ENCODE measurements at regions not wholly inside any gene's neighbourhood (a gene's known extent, or its start where the extent isn't known, plus 50 kb on each side); places are given as distances from the start of the nearest gene placed in this dataset.

GRCh38 chr3:15969874-15970640 lies 172.3 kb upstream of the ANKRD28 start:
- H3K27me3 ChIP-seq (ENCODE audit: insufficient read depth, insufficient read length), result no peaks in the 10 kb centered on the region
- H3K9ac ChIP-seq (ENCODE audit: insufficient read length, low read depth), result no peak overlapping the region
- no peaks in the 10 kb centered on the region for H3K4me1 ChIP-seq (ENCODE audit: insufficient read depth, insufficient read length)
- no peaks in the 10 kb centered on the region for H3K9me3 ChIP-seq (ENCODE audit: insufficient read depth, low read length)
- no peak overlapping the region for H3K4me3 ChIP-seq (ENCODE audit: insufficient read length, low read depth)
- no peak for TF ChIP-seq ZNF274 (IDR thresholded peaks at IDR 0.05; ENCODE audit: low read depth, low read length)
- no peak for TF ChIP-seq SUZ12 (IDR thresholded peaks at IDR 0.05; ENCODE audit: extremely low read depth, insufficient read depth, insufficient read length)
- TF ChIP-seq YY1 (IDR thresholded peaks at IDR 0.05; ENCODE audit: insufficient read depth, insufficient read length), result no peak
- no peak for DNase-seq (ENCODE audit: low read depth, low spot score)
- H3K36me3 ChIP-seq (ENCODE audit: insufficient read depth, insufficient read length, low read length), result no peaks in the 10 kb centered on the region

DNA sequence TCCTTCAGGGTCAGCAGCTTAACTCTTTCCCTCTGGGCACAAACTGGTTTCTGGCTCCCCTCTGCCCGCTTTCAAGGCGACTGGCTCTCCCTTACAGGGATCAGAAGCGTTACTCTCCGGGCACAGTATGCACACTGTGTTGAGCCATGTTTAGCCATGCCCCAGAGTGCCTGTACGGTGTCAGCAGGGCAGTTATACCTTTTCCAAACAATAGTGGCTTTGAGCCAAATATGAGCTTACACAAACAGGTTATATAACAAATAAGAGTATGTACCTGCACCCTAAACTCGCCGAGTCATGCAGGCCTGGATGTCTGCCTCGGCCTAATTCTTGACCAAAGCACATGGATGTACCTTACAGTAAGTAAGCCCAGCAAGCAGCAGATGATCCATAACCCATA lies 175.6 kb upstream of the ANKRD28 start:
- no peaks in the 10 kb centered on the region for H3K4me1 ChIP-seq (ENCODE audit: insufficient read depth, insufficient read length)
- no peak overlapping the region for H3K9ac ChIP-seq (ENCODE audit: insufficient read length, low read depth)
- TF ChIP-seq ZNF274 (IDR thresholded peaks at IDR 0.05; ENCODE audit: low read depth, low read length) (no peak), SUZ12 (IDR thresholded peaks at IDR 0.05; ENCODE audit: extremely low read depth, insufficient read depth, insufficient read length) (no peak), YY1 (IDR thresholded peaks at IDR 0.05; ENCODE audit: insufficient read depth, insufficient read length) (no peak)
- DNase-seq (ENCODE audit: low read depth, low spot score), result no peak
- H3K9me3 ChIP-seq (ENCODE audit: insufficient read depth, low read length), result no peaks in the 10 kb centered on the region
- no peak overlapping the region for H3K4me3 ChIP-seq (ENCODE audit: insufficient read length, low read depth)
- no peaks in the 10 kb centered on the region for H3K27me3 ChIP-seq (ENCODE audit: insufficient read depth, insufficient read length)
- no peaks in the 10 kb centered on the region for H3K36me3 ChIP-seq (ENCODE audit: insufficient read depth, insufficient read length, low read length)

DNA sequence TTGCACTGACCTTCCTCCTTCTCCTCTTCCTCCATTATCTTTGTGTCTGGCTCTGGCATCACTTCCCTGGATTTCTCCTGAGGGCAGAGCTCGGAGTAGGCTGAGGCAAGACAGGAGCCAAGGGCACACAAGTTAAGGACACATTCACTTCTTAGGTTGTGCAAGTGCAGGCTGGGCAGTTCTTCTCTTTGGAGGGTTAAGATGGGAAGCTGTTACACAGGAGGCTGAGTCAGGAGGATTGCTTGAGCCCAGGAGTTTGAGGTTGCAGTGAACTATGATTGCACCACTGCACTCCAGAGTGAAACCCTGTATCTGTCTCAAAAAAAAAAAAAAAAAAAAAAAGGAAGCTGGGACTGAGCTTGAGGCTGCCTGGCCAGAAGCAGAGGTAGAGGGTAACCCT lies 176.2 kb upstream of the ANKRD28 start:
- Histone ChIP-seq H3K27me3 (ENCODE audit: insufficient read depth, insufficient read length) (no peaks in the 10 kb centered on the region), H3K4me1 (ENCODE audit: insufficient read depth, insufficient read length) (no peaks in the 10 kb centered on the region), H3K4me3 (ENCODE audit: insufficient read length, low read depth) (no peak overlapping the region), H3K9me3 (ENCODE audit: insufficient read depth, low read length) (no peaks in the 10 kb centered on the region), H3K9ac (ENCODE audit: insufficient read length, low read depth) (no peak overlapping the region), H3K36me3 (ENCODE audit: insufficient read depth, insufficient read length, low read length) (no peaks in the 10 kb centered on the region)
- TF ChIP-seq ZNF274 (IDR thresholded peaks at IDR 0.05; ENCODE audit: low read depth, low read length) (no peak), SUZ12 (IDR thresholded peaks at IDR 0.05; ENCODE audit: extremely low read depth, insufficient read depth, insufficient read length) (no peak), YY1 (IDR thresholded peaks at IDR 0.05; ENCODE audit: insufficient read depth, insufficient read length) (no peak)
- no peak for DNase-seq (ENCODE audit: low read depth, low spot score)

- Histone ChIP-seq H3K27me3 (ENCODE audit: insufficient read depth, insufficient read length) (no peaks in the 10 kb centered on the region), H3K36me3 (ENCODE audit: insufficient read depth, insufficient read length, low read length) (no peaks in the 10 kb centered on the region), H3K9ac (ENCODE audit: insufficient read length, low read depth) (no peak overlapping the region), H3K9me3 (ENCODE audit: insufficient read depth, low read length) (0 out of 2 replicates have a peak, but pooled peaks cover 4% of the 10 kb centered on the region), H3K4me1 (ENCODE audit: insufficient read depth, insufficient read length) (no peaks in the 10 kb centered on the region), H3K4me3 (ENCODE audit: insufficient read length, low read depth) (no peak overlapping the region)
- no peak for TF ChIP-seq ZNF274 (IDR thresholded peaks at IDR 0.05; ENCODE audit: low read depth, low read length)
- no peak for TF ChIP-seq SUZ12 (IDR thresholded peaks at IDR 0.05; ENCODE audit: extremely low read depth, insufficient read depth, insufficient read length)
- TF ChIP-seq YY1 (IDR thresholded peaks at IDR 0.05; ENCODE audit: insufficient read depth, insufficient read length), result no peak
- DNase-seq (ENCODE audit: low read depth, low spot score), result peak; percentile 48
Measured at GRCh38 chr3:15974647-15975046, 176.9 kb upstream of the ANKRD28 start.

DNA sequence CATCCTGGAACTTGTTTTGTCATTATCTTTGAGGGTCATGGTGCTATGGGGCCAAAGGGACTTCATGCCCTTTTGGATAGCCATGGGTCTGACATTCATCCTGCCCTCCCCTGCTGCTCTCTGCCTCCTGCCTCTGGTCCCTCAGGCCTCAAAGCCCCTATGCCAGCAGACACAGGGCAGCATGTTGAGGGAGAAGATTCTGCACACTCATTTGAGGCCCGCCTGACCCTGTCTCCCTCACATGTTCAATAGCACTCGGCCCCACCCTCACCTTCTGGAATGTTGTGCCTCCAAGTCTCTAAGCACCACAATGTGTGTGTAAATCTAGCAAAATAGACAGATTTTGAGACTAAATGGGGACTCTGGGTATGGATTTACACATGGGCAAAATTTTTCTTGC lies 178.7 kb upstream of the ANKRD28 start:
- no peaks in the 10 kb centered on the region for H3K4me1 ChIP-seq (ENCODE audit: insufficient read depth, insufficient read length)
- H3K36me3 ChIP-seq (ENCODE audit: insufficient read depth, insufficient read length, low read length), result no peaks in the 10 kb centered on the region
- no peak overlapping the region for H3K9ac ChIP-seq (ENCODE audit: insufficient read length, low read depth)
- no peak for TF ChIP-seq YY1 (IDR thresholded peaks at IDR 0.05; ENCODE audit: insufficient read depth, insufficient read length)
- TF ChIP-seq SUZ12 (IDR thresholded peaks at IDR 0.05; ENCODE audit: extremely low read depth, insufficient read depth, insufficient read length), result no peak
- TF ChIP-seq ZNF274 (IDR thresholded peaks at IDR 0.05; ENCODE audit: low read depth, low read length), result no peak
- no peaks in the 10 kb centered on the region for H3K27me3 ChIP-seq (ENCODE audit: insufficient read depth, insufficient read length)
- DNase-seq (ENCODE audit: low read depth, low spot score), result no peak
- H3K9me3 ChIP-seq (ENCODE audit: insufficient read depth, low read length), result 0 out of 2 replicates have a peak, but pooled peaks cover 4% of the 10 kb centered on the region
- H3K4me3 ChIP-seq (ENCODE audit: insufficient read length, low read depth), result no peak overlapping the region

DNA sequence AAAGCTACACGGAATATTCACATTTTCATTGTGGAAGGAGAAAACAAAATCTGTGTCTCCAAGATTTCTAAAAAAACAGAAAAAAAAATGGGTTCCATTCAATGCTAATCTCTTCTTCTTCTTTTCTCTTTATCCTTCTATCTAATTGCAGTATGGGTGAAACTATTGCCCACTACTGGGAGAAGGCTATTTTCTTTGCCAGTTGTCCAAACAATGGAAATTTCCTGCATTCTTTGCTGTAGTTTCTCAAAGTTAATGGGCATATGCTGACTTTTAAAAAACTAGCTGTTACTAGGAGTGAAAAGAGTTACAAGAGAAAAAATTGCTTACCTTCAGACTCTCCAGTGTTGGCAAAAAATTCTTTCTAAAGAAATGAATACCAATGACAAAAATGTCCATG lies 179.3 kb upstream of the ANKRD28 start:
- no peak for TF ChIP-seq ZNF274 (IDR thresholded peaks at IDR 0.05; ENCODE audit: low read depth, low read length)
- TF ChIP-seq YY1 (IDR thresholded peaks at IDR 0.05; ENCODE audit: insufficient read depth, insufficient read length), result no peak
- no peak for TF ChIP-seq SUZ12 (IDR thresholded peaks at IDR 0.05; ENCODE audit: extremely low read depth, insufficient read depth, insufficient read length)
- H3K36me3 ChIP-seq (ENCODE audit: insufficient read depth, insufficient read length, low read length), result no peaks in the 10 kb centered on the region
- no peaks in the 10 kb centered on the region for H3K4me1 ChIP-seq (ENCODE audit: insufficient read depth, insufficient read length)
- no peak for DNase-seq (ENCODE audit: low read depth, low spot score)
- H3K4me3 ChIP-seq (ENCODE audit: insufficient read length, low read depth), result no peak overlapping the region
- 0 out of 2 replicates have a peak, but pooled peaks cover 4% of the 10 kb centered on the region for H3K9me3 ChIP-seq (ENCODE audit: insufficient read depth, low read length)
- H3K27me3 ChIP-seq (ENCODE audit: insufficient read depth, insufficient read length), result no peaks in the 10 kb centered on the region
- H3K9ac ChIP-seq (ENCODE audit: insufficient read length, low read depth), result no peak overlapping the region

DNA sequence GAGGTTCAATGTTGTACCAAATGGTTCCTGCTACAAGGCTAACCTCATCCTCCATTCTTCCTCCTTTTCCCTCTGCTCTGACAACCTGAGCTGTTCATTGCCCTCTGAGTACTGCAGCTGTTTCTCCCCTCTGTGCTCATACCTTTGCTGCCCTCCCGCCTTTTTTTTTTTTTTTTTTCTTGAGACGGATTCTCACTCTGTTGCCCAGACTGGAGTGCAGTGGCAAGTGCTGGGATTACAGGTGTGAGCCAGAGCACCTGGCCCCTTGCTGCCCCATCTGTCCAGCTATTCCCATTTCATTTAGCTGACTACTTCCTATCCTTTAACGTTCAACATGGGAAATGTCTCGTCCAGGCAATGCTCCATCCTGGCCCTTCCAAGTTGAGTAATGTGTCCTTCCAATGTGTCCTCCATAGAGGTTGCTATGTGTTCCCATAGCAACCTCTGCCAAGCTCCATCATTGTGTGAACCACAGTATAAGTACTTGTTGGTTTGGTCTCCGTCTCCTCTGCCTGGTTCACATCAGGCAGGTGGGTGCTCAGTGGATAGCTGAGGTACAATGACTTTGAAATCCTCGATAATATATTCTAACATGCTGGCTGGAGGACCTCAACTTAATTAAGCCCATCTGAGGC lies 179.9 kb upstream of the ANKRD28 start:
- Histone ChIP-seq H3K36me3 (ENCODE audit: insufficient read depth, insufficient read length, low read length) (no peaks in the 10 kb centered on the region), H3K4me1 (ENCODE audit: insufficient read depth, insufficient read length) (no peaks in the 10 kb centered on the region), H3K4me3 (ENCODE audit: insufficient read length, low read depth) (no peak overlapping the region), H3K27me3 (ENCODE audit: insufficient read depth, insufficient read length) (no peaks in the 10 kb centered on the region), H3K9me3 (ENCODE audit: insufficient read depth, low read length) (0 out of 2 replicates have a peak, but pooled peaks cover 4% of the 10 kb centered on the region), H3K9ac (ENCODE audit: insufficient read length, low read depth) (no peak overlapping the region)
- DNase-seq (ENCODE audit: low read depth, low spot score), result no peak
- TF ChIP-seq ZNF274 (IDR thresholded peaks at IDR 0.05; ENCODE audit: low read depth, low read length) (no peak), YY1 (IDR thresholded peaks at IDR 0.05; ENCODE audit: insufficient read depth, insufficient read length) (no peak), SUZ12 (IDR thresholded peaks at IDR 0.05; ENCODE audit: extremely low read depth, insufficient read depth, insufficient read length) (no peak)
